Left lung (tissue), 4 donors: ENCODE measurements at regions not wholly inside any gene's neighbourhood (a gene's known extent, or its start where the extent isn't known, plus 50 kb on each side); places are given as distances from the start of the nearest gene placed in this dataset.

Experiments used
- ATAC-seq: fragments of 200-7000 bp; cut with Tn5 transposase; one replicate; pipeline ENCODE4 v1.9.1; 2020; ENCODE audit warnings: moderate library complexity
- DNase-seq, 4 donors: peaks; one replicate each; pipeline ENCODE4 v3.0.0-alpha.2; 2013 to 2020
- H3K27ac ChIP-seq, 2 donors: fragments of 200-600 bp; sonication (generic) in 1 of 2; one replicate each; pipeline versions ENCODE4 v1.5.0 to v1.8.0; 2020 to 2021
- H3K27me3 ChIP-seq, 2 donors: fragments of 200-600 bp; sonication (generic) in 1 of 2; one replicate each; pipeline versions ENCODE4 v1.5.0 to v1.8.0; 2020 to 2021
- H3K36me3 ChIP-seq, 2 donors: fragments of 200-600 bp; sonication (generic) in 1 of 2; one replicate each; pipeline versions ENCODE4 v1.5.0 to v1.8.0; 2020 to 2021
- H3K4me1 ChIP-seq, 2 donors: fragments of 200-600 bp; one replicate each; pipeline ENCODE4 v1.8.0; 2021
- H3K4me3 ChIP-seq, 2 donors: fragments of 200-600 bp; sonication (generic) in 1 of 2; one replicate each; pipeline versions ENCODE4 v1.5.0 to v1.8.0; 2020 to 2021; ENCODE audit warnings: mild to moderate bottlenecking in 1 of 2
- H3K9me3 ChIP-seq, 2 donors: fragments of 200-600 bp; sonication (generic) in 1 of 2; one replicate each; pipeline versions ENCODE4 v1.5.0 to v1.8.0; 2020 to 2021
- intact Hi-C, 2 donors: fragments of 100-400 bp; cut with DNase I; formaldehyde crosslinking; loops; one replicate each; pipeline versions ENCODE4 v1.11.2 to v1.14.2; 2022
- TF ChIP-seq, protein P1 (sequence below), 2 donors: fragments of 200-600 bp; sonication (generic) in 1 of 2; IDR thresholded peaks; one replicate each; pipeline versions ENCODE4 v1.5.0 to v1.8.0; 2021; ENCODE audit warnings: antibody characterized with exemption in 2 of 2
- donor health status: DM: no; HTN: yes; CAD: no.
- donor health status: DM: no; HTN: no; CAD: no.

DNA sequence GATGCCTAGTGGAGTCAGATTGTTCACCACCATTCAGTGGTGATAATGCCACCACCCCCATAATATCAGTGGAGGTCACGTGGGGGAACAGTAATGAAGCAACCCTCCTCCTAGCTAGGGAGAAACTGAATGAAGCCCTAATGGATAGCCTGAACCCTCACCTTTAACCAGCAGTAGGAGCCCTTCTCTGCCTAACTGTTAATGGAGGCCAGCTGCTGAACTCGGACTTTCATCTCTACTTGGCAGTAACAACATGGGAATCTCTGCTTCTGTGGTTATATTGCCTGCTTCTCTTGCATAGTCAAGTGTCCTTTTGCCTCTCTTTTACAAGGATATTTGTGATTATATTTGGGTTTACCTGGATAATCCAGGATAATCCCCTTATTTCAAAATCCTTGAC lies 1097.9 kb downstream of the REEP3 start:
- Histone ChIP-seq H3K36me3 (no peaks in the 10 kb centered on the region), H3K27ac (no peak overlapping the region), H3K4me3 (no peak overlapping the region), H3K4me1 (no peaks in the 10 kb centered on the region), H3K27me3 (no peaks in the 10 kb centered on the region), H3K9me3 (no peaks in the 10 kb centered on the region)
- intact Hi-C loops, result no loop called here
- DNase-seq, result no peak
- no peak for ATAC-seq
- TF ChIP-seq, protein P1, sequence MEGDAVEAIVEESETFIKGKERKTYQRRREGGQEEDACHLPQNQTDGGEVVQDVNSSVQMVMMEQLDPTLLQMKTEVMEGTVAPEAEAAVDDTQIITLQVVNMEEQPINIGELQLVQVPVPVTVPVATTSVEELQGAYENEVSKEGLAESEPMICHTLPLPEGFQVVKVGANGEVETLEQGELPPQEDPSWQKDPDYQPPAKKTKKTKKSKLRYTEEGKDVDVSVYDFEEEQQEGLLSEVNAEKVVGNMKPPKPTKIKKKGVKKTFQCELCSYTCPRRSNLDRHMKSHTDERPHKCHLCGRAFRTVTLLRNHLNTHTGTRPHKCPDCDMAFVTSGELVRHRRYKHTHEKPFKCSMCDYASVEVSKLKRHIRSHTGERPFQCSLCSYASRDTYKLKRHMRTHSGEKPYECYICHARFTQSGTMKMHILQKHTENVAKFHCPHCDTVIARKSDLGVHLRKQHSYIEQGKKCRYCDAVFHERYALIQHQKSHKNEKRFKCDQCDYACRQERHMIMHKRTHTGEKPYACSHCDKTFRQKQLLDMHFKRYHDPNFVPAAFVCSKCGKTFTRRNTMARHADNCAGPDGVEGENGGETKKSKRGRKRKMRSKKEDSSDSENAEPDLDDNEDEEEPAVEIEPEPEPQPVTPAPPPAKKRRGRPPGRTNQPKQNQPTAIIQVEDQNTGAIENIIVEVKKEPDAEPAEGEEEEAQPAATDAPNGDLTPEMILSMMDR (IDR thresholded peaks at IDR 0.05), result no peak

DNA sequence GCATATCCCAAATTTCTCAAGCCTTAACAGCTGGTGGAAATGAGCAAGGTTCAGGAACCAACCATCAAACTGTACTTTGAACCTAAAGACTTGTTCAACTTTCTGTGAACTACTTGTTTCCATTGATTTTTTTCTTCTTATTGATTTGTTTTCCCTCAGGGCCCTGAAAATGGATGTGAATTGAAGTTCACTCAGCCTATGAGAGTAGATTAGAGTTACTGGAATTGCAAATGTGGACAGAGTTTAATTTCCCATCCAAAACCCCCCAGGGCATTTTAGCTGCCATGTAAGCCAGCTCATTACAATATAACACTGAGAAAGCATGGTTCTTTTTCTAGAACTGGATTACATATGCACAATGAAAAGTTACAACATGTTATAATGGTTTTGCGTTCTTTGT lies 1105.7 kb downstream of the REEP3 start:
- no peak overlapping the region for H3K4me3 ChIP-seq
- no peak for ATAC-seq
- DNase-seq, result no peak
- no peaks in the 10 kb centered on the region for H3K27me3 ChIP-seq
- intact Hi-C loops, result no loop called here
- no peaks in the 10 kb centered on the region for H3K36me3 ChIP-seq
- H3K9me3 ChIP-seq, result peaks cover 0 to 3% of the 10 kb centered on the region in 2 donors
- H3K4me1 ChIP-seq, result no peaks in the 10 kb centered on the region
- H3K27ac ChIP-seq, result no peak overlapping the region
- TF ChIP-seq, protein P1 (IDR thresholded peaks at IDR 0.05), result no peak

DNA sequence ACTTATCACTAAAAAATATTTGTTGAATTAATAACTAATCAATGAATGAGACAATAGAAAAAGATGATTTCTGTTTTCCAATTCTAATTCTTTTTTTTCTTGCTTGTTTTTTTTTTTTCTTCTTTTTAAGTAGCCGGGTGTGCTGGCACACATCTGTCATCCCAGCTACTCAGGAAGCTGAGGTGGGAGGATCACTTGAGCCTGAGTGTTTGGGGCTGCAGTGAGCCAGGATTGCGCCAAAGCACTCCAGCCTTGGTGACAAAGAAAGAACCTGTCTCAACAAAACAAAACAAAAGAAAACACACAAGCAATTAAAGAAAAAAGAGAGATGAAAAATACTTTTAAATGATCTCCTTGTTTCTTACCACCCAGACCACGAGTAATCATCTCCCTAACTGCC lies 1109.3 kb downstream of the REEP3 start:
- Histone ChIP-seq H3K27me3 (no peaks in the 10 kb centered on the region), H3K9me3 (peaks cover 0 to 3% of the 10 kb centered on the region in 2 donors), H3K4me3 (no peak overlapping the region), H3K4me1 (no peaks in the 10 kb centered on the region), H3K27ac (no peak overlapping the region), H3K36me3 (no peaks in the 10 kb centered on the region)
- TF ChIP-seq, protein P1 (IDR thresholded peaks at IDR 0.05), result no peak
- peak in 1 of 4 donors; percentile 31 for DNase-seq
- ATAC-seq, result peak; percentile 70
- intact Hi-C loops, result no loop called here

DNA sequence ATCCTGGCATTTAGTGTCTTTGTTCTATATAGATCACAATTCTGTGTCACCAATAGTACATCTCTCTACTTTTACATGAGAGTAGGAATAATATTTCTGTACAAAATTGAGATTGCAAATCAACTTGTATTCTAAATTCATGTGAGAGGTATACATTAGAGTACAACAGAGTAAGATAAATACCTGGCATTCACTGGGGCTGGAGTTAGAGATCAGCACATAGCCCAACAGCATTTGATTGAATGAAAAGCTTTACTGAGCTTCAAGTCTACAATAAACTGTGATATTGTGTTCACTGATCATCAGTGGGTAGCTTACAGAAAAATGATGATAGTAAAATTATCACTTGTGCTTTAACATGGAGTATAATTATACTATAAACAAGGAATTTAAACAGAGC lies 1114.7 kb downstream of the REEP3 start:
- DNase-seq (no peak), ATAC-seq (no peak)
- H3K4me1 ChIP-seq, result no peaks in the 10 kb centered on the region
- intact Hi-C loops, result no loop called here
- H3K27ac ChIP-seq, result no peak overlapping the region
- no peaks in the 10 kb centered on the region for H3K36me3 ChIP-seq
- H3K27me3 ChIP-seq, result no peaks in the 10 kb centered on the region
- TF ChIP-seq, protein P1 (IDR thresholded peaks at IDR 0.05), result no peak
- H3K4me3 ChIP-seq, result no peak overlapping the region
- no peaks in the 10 kb centered on the region for H3K9me3 ChIP-seq

DNA sequence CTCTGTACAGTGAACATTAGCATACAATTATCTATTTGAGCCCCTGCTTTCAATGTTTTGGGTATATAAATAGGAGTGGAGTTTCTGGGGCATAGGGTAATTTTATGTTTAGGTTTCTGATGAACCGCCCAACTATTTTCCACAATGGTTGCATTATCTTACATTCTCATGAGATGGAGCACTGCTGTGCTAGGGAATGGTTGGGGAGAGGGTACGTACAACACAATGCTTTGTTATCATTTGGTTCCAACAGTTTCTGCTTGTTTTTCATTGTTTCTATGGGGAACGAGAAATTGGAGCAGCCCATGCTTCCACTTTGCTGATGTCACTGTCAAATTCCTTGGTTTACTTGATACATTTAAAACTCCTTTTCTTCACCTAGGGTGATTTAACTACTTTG lies 1115.3 kb downstream of the REEP3 start:
- Histone ChIP-seq H3K9me3 (no peaks in the 10 kb centered on the region), H3K4me1 (no peaks in the 10 kb centered on the region), H3K4me3 (no peak overlapping the region), H3K27me3 (no peaks in the 10 kb centered on the region), H3K36me3 (no peaks in the 10 kb centered on the region), H3K27ac (no peak overlapping the region)
- TF ChIP-seq, protein P1 (IDR thresholded peaks at IDR 0.05), result no peak
- ATAC-seq (no peak), DNase-seq (no peak)
- intact Hi-C loops, result no loop called here
